ENCODE measurements at regions not wholly inside any gene's neighbourhood (a gene's known extent, or its start where the extent isn't known, plus 50 kb on each side); places are given as distances from the start of the nearest gene placed in this dataset.

DNA sequence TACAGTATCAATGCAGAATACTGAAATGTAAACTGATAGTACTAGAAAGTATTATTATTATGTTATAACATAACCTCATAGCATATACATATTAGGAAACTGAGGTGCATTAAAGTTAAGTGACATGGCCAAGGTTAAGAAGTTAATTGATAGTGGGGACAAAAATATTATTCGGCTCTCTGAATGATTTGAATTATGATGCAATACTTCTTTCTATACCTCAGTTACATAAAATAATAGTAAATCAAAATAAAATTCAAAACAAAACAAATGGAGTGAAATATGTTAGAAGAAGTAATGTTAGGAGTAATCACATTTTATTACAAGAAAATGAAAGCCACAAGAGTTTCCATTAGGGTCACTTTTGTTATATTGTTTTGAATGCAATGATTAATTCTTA lies 455.2 kb downstream of the PLA2G4A start:
- DNase-seq (ENCODE audit: low read depth) = no peak
- no peak overlapping the region for H3K4me3 ChIP-seq (replicated peaks; ENCODE audit: low read depth, low read length)
- TF ChIP-seq, protein P1, sequence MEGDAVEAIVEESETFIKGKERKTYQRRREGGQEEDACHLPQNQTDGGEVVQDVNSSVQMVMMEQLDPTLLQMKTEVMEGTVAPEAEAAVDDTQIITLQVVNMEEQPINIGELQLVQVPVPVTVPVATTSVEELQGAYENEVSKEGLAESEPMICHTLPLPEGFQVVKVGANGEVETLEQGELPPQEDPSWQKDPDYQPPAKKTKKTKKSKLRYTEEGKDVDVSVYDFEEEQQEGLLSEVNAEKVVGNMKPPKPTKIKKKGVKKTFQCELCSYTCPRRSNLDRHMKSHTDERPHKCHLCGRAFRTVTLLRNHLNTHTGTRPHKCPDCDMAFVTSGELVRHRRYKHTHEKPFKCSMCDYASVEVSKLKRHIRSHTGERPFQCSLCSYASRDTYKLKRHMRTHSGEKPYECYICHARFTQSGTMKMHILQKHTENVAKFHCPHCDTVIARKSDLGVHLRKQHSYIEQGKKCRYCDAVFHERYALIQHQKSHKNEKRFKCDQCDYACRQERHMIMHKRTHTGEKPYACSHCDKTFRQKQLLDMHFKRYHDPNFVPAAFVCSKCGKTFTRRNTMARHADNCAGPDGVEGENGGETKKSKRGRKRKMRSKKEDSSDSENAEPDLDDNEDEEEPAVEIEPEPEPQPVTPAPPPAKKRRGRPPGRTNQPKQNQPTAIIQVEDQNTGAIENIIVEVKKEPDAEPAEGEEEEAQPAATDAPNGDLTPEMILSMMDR (IDR thresholded peaks at IDR 0.05; ENCODE audit: low read length, missing control alignments) = no peak

DNA sequence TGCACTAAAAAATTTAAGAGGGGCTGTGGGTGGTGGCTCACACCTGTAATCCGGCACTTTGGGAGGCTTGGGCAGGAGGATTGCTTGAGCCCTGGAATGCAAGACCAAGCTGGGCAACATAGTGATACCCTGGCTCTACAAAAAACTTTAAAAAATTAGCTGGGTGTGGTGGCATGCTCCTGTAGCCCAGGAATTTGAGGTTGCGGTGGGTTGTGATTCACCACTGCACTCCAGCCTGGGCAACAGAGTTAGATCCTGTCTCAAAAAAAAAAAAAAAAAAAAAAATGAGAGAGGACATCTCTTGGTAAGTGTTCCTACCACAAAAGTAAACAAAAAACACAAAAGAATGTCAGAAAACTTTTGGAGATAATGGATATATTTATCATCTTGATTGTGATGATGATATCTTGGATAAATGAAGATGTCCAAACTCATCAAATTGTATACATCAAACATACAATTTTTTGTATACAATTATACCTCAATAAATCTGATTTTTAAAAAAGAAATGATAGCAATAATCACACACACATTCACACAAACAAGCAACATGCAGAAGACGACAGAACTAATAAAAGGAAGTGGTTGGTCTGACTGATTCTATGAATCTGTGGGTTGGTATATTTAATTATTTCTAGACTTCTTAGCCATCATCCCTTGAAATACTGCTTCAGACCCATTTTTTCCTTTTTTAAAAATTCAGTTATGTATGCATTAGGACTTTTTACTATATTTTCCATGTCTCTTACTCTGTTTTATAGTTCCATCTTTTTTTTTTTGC lies 465.9 kb downstream of the PLA2G4A start:
- no peak overlapping the region for H3K4me3 ChIP-seq (replicated peaks; ENCODE audit: low read depth, low read length)
- TF ChIP-seq, protein P1 (IDR thresholded peaks at IDR 0.05; ENCODE audit: low read length, missing control alignments) = no peak
- DNase-seq (ENCODE audit: low read depth) = no peak

DNA sequence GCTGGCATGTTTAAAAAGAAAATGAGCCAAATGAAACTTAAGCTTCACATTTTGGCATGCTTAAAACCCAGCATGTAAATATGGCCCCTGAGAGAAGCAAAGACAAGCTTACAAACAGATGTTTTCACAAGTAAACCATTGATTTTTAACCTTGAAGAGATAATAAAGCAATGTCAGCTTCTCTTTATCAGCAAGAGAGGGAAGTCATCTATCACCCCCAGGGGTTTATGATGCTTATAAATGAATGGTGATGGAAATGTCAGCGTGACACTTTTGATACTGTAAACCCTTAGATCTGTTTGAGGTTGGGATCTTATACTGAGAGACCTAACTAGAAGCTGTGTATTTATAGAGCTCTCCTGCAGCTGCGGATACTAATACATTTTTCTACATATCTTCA lies 471.3 kb downstream of the PLA2G4A start:
- no peak overlapping the region for H3K4me3 ChIP-seq (replicated peaks; ENCODE audit: low read depth, low read length)
- TF ChIP-seq, protein P1 (IDR thresholded peaks at IDR 0.05; ENCODE audit: low read length, missing control alignments) = no peak
- DNase-seq (ENCODE audit: low read depth) = no peak

DNA sequence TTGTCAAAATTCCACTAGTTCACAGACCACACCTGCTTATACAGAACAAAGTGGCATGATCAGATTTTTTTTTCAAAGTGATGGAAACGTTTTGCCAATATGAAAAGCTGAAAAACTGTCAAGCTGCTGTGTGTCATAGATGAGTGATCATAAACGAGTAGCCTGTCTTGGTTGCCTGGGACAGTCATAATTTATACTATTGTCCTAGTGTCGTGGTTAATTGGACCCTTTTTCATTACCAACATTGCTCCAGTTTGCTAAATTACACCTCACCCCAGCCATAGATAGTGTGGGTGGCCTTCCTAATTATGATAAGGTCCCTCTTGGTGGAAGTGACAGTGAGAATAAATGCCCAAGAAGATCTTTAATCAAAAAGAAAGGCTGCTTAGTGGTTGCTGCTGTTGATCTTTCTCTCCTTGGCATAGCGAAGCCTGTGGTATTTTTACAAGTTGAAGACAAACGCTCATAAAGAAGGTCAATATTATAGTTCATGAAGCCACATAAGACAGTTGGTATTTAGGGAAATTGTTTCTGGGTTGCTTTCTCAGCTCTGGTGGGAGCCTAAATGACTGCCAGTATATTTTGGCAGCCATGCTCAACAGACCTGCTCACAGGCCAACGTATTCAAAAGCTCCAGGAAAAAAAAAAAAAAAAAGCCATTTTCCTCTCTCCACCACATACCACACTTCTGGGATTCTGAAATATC lies 478.1 kb downstream of the PLA2G4A start:
- DNase-seq (ENCODE audit: low read depth) = no peak
- TF ChIP-seq, protein P1 (IDR thresholded peaks at IDR 0.05; ENCODE audit: low read length, missing control alignments) = no peak
- no peak overlapping the region for H3K4me3 ChIP-seq (replicated peaks; ENCODE audit: low read depth, low read length)

DNA sequence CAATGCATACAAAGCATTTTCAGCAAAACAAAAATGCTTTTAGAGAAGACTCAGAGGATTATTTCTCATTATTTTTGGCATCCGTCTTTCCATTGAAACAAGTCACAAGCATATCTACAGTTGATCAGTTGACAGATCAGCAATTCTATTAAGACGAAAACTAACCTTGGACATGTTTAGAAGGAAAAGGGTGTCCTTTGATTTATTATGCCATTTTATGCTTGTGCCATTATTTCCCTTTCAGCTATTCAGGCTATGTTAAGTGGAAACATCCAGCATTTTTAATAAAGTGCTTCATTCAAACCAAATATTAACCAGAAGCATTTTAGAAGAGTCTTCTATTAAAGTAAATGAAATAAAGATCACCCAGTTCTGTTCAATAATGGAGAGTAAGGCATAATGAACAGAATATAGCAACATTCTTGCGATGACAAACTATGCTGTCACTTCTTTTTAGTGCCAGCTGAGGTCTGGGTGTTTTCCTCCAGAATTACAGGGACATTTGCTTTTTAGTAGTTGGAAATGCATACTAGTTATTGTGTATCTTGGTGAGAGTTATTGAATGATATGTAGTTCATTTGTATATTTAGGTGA lies 481.4 kb downstream of the PLA2G4A start:
- DNase-seq (ENCODE audit: low read depth) = no peak
- TF ChIP-seq, protein P1 (IDR thresholded peaks at IDR 0.05; ENCODE audit: low read length, missing control alignments) = no peak
- H3K4me3 ChIP-seq (replicated peaks; ENCODE audit: low read depth, low read length) = no peak overlapping the region

DNA sequence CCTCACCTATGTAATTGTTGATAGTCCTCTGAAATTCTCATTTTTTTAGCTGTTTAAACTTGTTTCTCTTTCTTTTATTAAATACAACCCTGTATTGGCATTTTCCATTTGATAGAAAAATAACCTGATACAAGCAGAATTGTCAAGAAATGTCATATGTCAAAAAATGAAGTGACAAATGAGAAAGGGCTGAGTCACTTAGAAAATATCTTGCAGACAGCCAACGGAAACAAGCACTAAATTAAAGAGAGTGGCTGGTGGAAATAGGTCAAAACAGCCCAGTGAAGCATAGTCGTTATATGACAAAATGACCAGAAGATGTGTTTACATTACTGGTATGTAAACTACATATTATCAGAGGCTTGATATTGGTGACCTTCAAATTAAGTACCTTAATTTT lies 484.4 kb downstream of the PLA2G4A start:
- TF ChIP-seq, protein P1 (IDR thresholded peaks at IDR 0.05; ENCODE audit: low read length, missing control alignments) = no peak
- H3K4me3 ChIP-seq (replicated peaks; ENCODE audit: low read depth, low read length) = no peak overlapping the region
- DNase-seq (ENCODE audit: low read depth) = peak; percentile 1
